NCI-H1417 (cell line): ENCODE measurements at regions not wholly inside any gene's neighbourhood (a gene's known extent, or its start where the extent isn't known, plus 50 kb on each side); places are given as distances from the start of the nearest gene placed in this dataset.
A peak's percentile ranks its signal among the peaks of the same experiment; 100 is the strongest.

Experiments used
- DNase-seq, 3 experiments: peaks; one replicate each; lab custom pipeline; 2025; lab: John Stamatoyannopoulos, UW

DNA sequence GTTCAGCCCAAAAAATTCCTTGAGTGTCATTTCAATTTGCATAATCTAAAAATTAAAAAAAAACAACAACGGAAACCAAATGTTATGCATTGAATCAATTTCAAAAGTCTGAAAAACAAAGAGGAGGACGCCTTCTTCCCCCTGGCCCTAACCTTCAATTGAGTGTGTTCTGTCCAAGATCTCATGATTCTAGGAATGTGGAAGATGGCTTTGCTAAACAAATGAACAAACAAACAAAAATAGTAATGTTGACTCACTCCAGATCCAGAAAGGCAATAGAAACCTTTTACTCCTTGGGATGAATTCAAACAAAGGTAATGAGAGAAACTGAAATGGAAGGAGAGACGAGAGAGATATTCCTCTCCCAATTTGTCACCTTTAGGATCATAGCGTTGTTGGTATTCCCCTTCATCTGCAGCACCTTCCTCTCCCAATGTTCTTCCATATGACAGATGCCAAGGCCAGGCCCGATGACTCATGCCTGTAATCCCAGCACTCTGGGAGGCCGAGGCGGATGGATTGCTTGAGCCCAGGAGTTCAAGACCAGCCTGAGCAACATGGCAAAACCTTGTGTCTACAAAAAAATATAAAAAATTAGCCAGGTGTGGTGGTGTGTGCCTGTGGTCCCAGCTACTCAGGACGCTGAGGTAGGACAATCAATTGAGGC is 109.2 kb upstream of the ADGRF1 start:
- no peak for DNase-seq

DNA sequence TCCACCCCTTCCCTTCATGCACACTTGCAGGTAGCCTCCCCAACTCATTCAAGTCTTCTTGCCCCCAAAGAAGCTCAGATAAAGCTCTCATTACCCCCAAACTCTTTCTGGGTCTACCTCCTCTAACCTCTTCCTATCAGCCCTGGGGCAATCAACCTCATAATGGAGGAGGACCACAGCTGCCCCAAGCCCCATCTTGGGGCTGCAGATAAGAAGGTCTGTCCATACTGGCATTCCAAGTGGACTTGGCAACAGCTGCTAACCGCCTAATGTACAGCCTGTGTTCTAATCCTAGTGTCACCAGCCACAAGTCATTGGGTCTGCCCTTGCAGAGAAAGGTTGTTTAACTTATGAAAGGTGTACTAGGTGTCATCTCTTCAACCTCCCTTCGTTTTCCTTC is 107.4 kb upstream of the ADGRF1 start:
- no peak for DNase-seq

DNA sequence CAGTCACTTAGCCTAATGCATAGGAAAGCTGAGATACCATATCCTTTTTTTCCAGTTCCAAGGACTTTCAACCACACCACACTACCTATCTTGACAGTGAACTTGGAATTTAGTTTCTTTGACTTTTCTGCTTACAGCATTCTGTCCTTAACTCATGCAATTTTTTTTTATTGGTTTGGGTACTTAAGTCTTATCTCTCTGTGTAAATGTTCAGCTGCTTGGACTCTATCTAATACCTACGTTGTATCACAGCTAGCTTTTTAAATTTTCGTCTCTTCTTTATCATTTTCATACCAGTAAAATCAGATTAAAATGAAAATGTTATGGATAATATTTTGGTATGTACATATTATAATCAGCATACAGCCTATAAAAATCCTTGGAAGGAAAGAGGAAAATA is 106.9 kb upstream of the ADGRF1 start:
- DNase-seq: no peak

DNA sequence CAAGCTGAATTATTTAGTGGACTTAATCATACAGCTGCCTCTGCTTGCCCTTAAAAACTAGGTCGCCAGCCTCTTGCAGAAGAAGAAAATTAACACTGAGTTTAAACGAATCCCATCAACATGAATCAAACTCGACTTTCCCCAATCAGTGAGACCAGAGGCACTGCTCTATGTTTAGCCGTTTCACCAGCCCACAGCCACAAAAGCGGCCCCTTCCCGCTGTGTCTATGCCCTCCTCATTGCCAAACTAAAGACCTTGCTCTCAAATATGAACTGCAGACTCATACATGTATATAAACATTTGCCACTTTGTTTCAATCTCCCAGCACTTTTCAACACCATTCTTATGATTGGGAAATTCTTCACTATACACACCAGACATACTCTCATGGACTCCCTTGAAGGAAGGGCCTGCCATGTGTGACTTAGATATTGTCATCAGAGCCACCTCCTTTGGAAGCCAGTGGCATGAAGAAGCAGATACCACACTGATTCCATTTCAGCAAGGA is 105.8 kb upstream of the ADGRF1 start:
- DNase-seq: peak in 1 of 3 experiments; percentile 56

DNA sequence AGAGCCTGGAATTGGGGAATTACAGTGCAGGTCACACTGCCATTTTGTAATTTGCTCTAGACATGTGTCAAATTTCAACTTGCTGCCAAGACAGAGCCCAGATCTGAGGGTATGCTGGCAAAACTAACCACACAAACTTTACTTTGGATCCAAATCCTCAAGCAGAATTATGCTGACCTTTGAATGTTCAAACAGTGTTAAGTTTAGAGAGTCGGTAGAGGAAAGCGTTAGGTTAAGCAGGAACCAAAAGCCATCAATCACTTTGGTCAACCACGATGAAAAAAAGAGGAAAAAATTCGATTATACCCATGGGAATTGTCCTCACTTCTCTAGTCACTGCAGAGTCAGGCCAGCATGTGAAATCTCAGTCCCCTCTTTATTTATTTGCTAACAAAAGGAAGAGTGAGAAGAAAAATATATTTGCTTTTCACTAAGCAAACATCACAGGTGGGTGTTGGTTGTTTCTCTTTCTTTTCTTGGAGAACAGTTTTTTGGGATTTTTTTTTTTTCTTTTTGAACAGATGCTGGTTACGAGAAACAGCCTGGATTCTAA is 105.1 kb upstream of the ADGRF1 start:
- peak in 1 of 3 experiments; percentile 56 for DNase-seq

DNA sequence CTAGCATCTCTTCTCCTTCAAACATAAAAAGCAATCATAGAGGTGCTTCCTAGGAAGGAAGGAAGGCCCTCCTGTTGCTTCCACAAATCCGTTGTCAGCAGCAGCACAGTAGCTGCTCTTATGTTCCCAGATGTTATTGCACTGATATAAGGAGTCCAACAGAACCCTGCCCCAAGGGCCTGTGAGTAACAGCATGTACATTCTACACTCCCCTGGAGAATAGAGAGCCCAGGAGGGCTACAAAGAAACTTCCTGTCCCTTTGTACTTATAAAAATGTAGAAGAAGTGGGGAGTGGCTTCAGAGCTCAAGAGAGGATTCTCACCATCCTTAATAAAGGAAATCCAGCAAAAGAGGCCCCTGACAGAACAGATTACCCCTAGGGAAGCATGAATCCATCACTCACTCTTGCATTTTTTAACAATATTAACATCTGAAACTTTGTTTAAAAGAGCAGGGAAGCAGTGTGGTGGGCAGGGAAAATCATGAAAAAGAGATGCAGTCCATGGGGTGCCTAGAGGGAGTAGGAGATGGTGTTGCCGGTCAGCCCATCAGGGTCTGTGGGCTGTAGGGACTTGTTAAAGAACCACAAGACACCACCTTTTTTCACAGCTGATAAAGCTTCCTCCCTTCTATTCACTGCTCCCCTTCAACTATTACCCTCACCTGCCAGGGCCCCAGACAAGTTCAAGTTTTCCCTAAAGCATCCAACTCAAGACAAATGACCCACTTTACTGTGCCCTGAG is 104.5 kb upstream of the ADGRF1 start:
- DNase-seq: no peak

DNA sequence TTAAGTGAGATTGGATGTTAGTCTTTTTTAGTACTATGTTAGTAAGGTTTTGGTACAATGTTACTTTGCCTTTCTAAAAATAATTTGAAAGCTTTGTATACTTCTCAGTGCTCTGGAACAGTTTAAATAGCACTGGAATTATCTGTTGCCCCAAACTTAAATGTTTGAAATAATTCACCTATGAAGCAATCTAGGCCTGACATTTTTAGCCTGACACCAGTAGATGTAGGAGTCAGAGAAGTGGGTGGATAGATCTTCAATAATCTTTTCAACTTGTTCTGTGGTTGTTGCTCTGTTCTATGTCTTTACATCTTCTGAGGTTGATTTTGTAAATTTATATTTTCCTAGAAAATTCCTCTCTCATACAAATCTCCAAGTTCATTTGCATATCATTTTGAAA is 103.1 kb upstream of the ADGRF1 start:
- DNase-seq: no peak

DNA sequence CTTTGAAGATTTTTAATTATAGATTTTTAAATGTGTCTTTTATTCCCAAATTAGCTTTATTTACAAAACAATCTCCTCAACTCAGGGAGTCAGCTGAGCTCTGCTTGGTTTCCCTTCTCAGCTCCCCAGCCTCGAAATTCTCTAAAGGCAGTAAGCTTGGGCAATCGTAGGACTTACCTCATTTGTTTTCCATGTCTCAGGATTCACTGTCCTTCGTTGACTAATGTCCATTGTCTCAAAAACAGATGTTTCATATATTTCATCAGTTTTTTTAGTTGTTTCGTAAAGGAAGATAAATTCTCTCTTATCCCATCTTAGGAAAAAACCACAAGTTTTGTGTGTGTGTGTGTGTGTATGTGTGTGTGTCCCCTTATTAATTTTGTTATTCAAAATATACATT is 102.2 kb upstream of the ADGRF1 start:
- no peak for DNase-seq

DNA sequence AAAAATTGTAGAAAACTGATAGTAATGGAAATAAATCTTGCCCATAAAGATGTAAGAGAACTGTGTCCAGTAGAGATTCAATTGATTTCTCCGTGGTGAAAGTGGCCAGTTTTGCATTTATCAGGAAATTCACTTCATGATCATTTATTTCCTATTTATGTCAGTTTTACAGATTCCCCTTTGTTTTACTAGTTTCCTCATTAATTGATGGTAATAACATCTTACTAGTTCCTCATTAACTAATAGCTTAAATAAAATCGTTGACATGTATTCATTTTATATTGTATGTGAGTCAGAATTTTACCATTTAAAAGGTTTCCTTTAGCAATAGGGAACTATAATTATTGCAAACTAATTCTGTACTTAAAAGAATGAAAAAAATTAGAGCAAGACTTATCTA is 99.8 kb upstream of the ADGRF1 start:
- no peak for DNase-seq

DNA sequence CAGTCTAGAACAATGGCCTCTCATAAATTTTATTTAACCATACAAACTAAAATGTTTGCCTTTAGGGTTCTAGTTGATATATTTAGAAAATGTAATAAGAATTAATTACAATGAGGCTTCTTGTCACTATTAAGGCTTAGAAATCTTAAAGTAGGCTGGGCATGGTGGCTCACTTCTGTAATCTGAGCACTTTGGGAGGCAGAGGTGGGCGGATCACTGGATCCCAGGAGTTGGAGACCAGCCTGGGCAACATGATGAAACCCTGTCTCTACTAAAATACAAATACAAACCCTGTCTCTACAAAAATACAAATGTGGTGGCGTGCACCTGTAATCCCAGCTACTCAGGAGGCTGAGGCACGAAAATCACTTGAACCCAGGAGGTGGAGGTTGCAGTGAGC is 99.0 kb upstream of the ADGRF1 start:
- no peak for DNase-seq

DNA sequence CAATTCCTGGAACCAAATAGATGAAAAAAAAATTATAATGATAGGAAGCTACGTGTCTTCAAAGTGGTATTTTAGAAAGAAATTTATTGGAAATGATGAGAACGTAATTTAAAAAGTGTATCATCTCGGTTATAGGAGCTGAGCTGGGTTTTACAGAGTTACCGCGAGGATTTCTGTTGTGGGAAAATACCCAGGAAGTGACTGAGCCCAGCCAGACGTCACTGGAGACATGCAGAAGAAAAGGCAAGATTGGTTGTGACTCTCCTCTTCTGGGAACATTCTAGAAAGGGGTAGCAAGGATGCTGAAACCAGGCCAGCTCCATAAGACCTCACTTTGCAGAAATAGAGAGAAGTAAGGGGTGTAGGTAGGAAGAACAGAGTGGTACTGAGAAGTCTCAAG is 95.9 kb upstream of the ADGRF1 start:
- no peak for DNase-seq

DNA sequence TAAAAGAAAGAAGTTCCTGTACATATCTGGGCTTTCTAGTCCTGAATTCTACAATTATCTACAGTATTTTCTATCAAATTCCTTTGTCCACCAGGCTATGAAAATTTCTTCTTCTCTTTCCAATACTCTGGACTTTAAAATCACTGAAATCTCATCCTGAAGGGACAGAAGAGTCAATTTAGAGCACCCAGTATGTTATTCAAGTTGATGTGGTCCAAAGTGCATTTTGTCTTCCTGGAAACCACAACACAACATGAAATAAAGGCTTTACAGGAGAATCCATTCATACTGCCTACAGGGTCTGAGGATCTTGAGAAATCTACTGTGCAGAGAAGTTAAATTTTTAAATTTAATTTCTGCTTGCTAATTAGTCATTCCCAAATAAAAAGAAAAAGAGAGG is 94.9 kb upstream of the ADGRF1 start:
- no peak for DNase-seq

DNA sequence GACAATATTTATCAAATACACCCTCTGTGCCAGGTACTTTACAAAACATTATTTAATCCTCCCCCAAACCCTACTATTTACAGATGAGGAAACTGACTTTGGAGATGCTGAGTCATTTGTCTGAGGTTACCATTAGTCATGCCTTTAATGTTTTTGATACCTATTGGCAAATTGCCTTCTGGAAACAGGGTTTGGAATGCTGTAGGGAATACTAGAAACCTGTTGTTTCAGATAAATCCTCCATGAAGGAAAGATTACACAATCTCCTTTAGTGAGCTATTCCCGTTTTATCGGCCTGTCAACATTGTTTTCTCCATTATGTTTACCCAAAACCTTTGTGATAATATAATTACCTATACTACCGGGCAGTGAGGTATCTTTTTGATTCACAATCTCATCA is 93.6 kb upstream of the ADGRF1 start:
- peak in 2 of 3 experiments; percentile 27 to 61 for DNase-seq

DNA sequence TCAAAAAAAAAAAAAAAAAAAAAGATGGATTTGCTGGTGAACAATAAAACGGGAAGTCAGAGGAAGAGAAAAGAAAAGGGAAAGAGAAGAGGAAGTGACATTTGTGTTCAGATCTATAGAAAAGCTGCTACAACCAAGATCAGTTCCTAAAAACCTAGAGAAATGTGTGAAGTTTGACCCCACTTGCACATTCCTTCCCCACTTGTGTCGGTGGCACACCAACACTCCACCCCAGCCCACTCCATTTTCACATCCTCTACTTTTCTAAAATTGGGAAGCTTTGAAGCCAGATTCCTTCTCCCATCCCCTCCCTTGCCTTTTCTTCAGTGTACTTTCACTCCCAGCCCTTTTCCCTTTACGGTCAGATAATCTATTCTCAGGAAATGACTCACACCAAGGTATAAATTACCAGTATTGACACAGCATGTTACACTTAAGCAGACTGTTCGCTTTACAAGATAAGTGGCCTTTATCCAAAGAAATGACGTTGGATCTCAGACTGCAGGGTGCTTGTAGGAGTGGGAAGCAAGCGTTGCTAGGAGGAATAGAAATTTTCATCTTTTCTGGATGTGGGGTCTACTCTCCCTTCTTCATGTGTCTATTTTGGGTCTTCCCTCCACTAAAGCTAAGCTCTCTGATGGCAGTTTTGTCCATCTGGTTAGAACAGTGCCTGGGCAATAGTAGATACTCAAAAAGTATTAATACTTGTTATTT is 92.5 kb upstream of the ADGRF1 start:
- peak; percentile 53 to 94 (median 67) for DNase-seq

DNA sequence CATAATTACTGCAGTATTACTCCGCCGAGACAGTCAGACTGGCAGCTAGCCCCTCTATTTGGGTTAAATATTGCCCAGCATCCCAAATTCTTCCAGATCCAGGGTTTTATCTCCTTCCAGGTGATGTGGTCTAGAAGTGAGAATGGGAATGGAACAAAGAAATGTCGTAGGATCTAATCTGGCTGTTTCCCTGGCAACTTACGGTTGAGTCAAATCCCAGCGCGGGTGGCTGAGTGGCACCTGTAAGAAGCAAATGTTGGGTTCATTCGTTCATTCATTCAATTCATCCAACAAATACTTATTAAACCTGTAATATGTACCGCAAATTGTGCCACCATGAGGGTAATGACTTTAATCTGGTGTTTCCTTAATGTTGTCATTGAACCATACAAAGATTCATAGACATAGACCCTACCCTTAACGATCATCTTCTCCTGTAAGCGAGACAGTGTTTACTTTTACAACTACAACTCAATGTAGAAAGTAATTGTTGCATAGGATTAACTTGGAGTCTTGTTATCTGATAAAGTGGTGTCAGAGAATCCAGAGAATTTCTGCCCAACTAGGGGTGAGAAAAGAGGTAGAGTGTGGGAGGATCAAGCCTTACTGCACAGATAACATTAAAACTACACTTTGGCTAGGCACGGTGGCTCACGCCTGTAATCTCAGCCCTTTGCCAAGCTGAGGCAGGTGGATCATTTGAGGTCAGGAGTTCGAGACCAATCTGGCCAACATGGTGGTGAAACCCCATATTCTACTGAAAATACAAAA is 91.3 kb upstream of the ADGRF1 start:
- no peak for DNase-seq

DNA sequence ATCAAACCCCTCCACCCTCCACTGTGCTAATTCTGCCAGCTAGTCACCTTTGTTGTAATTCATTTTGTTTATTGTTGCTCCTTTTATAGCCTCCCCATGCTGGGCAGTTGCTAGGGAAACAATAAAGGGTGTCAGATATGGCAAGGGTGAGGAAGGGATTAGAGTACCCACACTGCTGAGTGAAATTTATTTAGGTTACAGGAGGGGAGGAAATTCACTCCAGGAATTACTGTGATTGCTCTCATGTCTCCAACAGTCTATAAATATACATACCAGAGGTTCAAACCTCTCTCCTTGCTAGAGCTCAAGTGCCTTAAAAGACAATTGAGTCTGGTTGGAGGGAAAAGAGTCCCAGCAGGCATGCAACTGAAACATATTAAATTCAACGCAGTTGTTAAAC is 90.6 kb upstream of the ADGRF1 start:
- DNase-seq: peak; percentile 42 to 88 (median 51)

DNA sequence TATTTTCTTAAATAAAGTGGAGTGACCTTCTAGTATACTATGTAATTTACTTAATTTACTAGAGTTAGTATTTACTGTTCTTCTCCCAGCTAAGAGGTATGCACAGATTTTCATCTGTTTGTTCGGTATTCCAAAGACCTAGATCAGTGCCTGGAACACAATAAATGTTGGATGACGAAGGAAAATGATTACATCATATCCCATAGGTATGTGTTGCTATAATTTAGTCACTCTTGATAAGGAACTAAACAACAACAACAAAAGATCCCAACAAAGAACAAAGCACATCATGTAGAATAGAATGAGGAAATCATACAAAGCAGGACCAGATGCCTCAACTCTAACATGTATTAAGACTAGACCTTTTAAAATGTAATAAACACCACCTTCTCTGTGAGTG is 89.6 kb upstream of the ADGRF1 start:
- no peak for DNase-seq

DNA sequence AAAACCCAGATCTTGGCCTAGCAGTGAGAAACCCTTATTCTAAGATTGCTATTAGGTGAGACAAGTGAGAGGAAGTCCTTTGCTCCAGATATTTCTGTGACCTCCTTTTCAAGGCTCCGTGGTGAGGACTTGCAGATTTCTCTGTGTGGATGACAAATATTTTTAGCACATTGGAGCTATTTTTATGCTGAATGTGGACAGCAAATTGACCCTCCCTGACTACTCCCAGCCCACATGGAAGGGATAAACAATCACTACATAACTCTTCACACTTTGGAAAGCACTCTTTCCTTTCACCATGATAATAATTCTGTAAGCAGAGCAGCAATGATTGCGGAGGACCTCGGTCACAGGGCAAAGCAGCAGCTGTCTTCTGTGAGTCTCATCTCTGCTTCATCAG is 88.0 kb upstream of the ADGRF1 start:
- DNase-seq: no peak

DNA sequence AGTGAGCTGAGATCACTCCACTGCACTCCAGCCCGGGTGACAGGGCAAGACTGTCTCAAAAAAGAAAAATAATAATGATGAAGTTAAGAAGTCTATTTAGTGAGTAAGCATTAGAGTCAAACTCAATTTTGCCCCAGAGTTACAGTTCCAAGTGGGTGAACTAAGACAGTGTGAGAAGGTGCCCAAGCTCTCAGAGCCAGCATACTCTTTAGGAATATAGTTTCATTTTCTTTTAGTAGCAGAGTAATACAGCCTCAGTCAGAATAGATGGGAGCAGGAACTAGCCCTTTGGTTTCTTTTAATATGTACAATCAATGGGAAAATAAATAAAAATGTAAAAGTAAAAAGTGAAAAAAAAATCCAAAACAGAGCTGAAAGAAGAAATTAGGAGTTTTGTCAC is 87.0 kb upstream of the ADGRF1 start:
- no peak for DNase-seq

DNA sequence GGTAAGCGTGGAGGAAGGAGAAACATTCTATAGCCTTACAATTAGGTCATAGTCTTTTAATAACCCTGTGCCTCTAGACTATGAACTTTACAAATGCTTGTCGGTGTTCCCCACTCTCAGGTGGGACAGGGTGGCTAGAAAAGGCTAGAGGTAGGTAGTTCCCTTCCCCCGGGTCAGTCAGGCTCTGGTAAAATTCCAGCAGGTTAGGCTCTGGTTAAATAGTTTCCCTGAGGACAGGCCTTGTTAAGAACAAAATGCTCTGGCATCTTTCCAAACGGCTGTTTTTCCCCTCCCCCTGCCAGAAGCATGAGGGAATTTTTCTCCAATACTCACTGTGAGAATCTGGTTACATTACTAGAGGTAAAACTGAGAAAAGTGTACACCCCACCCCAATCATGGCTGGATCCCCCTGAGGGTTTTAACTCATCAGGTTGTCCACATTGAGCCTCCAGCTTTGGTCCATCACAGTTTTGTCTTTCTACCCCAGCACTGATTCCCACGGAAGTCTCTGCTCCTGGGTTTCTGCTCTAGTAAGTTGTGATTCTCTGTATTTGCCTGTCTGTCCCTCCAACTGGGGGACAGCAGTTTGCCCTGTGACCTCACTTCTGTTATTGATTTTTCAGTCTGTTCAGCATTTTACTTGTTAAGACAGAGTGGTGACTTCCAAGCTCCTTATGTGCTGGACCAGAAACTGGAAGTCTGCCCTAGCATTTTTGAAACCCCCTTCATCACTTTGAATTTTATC is 84.7 kb upstream of the ADGRF1 start:
- DNase-seq: peak in 2 of 3 experiments; percentile 14 to 46

DNA sequence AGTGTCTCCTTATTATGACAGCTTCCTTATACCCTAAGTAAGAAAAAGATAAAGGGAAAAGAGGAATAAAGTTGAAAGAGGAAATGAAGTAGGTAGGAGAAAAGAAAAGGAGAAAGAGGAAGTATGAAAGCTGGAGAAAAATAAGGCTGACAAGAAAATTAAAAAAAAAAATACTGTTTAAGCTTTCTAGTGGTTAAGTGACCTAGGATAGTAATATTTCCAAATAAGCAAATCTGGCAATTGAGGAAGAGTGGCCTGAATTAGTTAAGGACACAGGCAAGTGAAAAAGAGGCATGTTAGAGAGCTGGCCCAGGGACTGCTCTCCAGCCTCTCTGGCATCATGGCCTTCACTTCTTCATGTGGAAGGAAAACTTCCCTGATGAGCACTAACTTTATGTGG is 76.5 kb upstream of the ADGRF1 start:
- DNase-seq: no peak
